MV-4-11 (cell line): ENCODE measurements at regions not wholly inside any gene's neighbourhood (a gene's known extent, or its start where the extent isn't known, plus 50 kb on each side); places are given as distances from the start of the nearest gene placed in this dataset.
A peak's percentile ranks its signal among the peaks of the same experiment; 100 is the strongest.
"Not testable (repeated sequence)": the region's sequence is repeated elsewhere in the genome, so short reads cannot be mapped to it uniquely, and the experiment has no call there.

Source experiments
- DNase-seq: peaks from one replicate; lab custom pipeline; 2025; lab: John Stamatoyannopoulos, UW

- DNase-seq, result not testable (repeated sequence)
These were observed 54.5 kb upstream of the UNC13C start for GRCh38 chr15:53923741-53924140.

- no peak for DNase-seq
These were observed 59.8 kb upstream of the UNC13C start for GRCh38 chr15:53918180-53919079.

DNA sequence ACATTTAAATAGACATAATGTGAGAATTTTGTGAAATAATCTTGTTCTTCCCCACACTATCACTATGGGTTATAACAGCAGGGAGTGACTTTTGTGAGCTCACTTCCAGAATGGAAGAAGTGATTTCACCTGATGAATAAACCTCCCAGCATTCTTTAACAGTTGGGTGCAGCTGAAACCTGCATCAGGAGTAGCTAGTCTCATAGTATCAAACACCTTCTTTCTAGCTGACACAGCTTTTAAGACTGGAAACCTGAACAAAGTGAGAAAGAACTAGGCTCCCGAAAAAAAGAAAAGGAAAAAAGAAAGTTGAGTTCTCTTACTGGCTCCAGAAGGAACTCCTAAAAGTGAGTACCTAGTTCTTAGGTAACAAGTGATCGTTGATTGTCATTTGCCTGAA lies 61.1 kb upstream of the UNC13C start:
- DNase-seq, result no peak

- no peak for DNase-seq
These were observed 66.8 kb upstream of the UNC13C start for GRCh38 chr15:53911431-53911830.

DNA sequence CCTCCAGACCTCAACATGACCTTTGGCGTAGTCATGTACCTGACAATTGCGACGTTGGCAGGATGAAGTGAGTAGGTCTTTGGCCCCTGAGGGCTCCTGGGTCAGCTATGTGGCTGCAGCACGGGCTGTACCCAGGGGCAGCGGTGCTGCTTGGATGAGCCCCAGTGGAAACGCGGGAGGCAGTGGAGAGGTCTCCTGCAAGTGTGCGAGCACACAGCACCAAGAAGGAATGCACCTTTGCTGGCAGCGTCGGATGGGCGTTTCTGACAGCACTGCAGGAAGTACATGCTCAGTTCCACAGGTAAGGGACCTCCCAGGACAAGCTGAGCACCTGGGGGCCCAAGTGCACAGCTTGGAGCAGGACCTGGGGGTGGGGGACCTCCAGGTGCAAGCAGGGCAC lies 67.4 kb upstream of the UNC13C start:
- DNase-seq, result no peak

- no peak for DNase-seq
These were observed 67.9 kb upstream of the UNC13C start for GRCh38 chr15:53910236-53910849.

DNA sequence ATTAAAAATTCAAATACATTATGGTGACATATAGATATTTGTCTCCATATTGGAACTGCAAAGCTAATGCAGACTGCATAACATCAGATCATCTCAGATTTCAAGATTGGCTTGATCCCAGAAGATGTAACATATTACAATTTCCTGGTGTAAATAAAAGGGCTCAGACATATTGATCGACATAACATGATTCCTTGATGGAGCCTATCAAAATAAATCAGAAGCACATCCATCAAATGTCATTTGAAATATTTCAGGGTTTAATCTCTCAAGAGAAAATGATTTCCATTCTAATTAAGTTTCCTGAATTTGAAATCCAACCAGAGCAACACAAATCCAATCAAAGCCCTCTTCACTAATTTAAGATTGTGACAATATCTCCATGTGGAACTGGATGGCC lies 75.1 kb upstream of the UNC13C start:
- no peak for DNase-seq

GRCh38 chr15:53893468-53893867 lies 84.8 kb upstream of the UNC13C start:
- not testable (repeated sequence) for DNase-seq

- not testable (repeated sequence) for DNase-seq
These were observed 86.4 kb upstream of the UNC13C start for GRCh38 chr15:53891862-53892261.

DNA sequence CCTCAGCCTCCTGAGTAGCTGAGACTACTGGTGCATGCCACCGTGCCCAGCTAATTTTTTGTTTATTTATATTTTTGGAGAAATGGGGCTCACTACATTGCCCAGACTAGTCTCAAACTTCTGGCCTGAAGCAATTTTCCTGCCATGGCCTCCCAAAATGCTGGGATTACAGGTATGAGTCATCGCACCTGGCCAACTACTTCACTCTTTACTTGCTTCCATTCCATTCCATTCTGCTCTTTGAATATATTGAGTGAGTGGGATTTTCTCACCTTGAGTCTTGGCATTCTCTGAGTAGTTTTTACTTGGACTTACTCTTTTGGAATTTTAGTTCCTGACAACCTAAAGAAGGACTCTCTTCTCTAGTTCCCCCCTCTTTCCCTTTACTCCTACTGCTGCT lies 93.8 kb upstream of the UNC13C start:
- no peak for DNase-seq

DNA sequence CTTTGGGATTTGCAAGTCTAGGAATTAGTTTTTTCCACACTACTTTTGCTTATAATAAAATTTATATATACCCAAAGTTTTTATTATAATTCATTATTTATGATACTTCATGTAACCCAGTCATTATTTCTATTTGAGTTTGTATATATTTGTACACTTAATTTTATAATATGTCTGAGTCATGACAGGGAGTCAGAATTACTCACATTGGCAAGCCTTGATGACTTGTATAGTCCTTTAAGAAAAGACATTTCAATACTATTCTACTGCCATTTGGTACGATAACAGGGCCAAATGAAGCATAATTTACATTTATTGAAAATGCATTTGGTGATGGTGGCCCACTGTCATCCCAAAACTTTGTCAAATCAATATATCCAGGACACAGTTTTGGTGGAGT lies 95.9 kb upstream of the UNC13C start:
- DNase-seq, result no peak

DNA sequence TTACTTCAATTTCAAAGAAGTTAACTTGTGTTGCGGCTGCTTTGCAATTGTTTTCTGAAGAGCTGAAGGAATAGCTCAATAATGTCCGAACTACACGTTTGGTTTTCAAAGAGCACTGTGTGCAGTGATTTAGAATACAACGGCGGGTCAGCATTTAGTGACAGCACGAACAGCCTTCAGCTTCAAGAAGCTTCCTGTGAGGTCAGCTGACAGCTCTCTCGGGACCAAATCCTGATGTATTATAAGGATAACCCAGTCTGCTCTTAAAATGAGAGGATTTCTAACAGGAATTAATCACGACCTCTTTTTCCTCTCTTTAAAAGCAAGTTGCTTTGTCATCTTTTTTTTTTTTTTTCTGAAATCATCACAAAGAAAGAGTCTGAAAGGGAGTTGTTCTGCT lies 97.9 kb upstream of the UNC13C start:
- DNase-seq, result no peak

DNA sequence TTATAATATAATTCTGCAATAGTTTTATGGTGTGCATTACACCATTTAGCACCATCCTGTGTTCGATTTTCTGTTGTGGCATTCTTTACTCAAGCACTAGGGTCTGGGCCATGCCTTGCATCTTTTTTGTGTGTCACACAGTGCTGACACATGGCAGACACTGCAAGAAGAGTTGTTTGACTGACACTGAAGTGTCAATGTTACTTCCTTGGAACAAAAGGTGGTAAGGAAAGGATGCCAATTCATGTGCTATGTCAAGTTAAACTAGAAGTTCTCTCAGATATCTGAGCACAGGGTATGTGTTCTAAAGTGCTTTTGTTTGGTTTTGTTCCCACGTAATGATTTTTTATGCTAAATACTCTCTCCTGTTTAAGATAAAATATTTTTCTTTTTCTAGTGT lies 102.5 kb upstream of the UNC13C start:
- DNase-seq, result no peak

DNA sequence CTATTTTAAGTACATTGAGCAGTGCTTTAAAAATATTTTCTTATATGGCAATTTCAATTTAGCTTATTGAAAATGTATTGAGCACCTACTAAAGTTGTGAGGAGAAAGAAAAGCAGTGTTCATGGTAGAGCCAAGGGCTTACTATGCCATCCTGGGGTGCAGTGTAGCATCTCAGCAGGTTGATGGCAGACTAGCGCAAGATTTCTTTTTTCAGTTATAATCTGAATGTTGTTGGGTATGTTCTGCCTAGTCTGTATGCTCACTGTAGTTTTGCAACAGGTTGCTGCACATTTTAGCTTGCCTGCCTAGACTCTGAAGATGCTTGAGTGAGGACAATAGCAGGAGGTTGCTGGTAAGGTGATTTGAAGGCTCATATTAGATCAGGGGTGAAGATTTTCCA lies 103.1 kb upstream of the UNC13C start:
- DNase-seq, result no peak

- DNase-seq, result peak; percentile 73
These were observed 105.8 kb upstream of the UNC13C start for GRCh38 chr15:53872410-53872809.

GRCh38 chr15:53869806-53870073 lies 108.5 kb upstream of the UNC13C start:
- no peak for DNase-seq

DNA sequence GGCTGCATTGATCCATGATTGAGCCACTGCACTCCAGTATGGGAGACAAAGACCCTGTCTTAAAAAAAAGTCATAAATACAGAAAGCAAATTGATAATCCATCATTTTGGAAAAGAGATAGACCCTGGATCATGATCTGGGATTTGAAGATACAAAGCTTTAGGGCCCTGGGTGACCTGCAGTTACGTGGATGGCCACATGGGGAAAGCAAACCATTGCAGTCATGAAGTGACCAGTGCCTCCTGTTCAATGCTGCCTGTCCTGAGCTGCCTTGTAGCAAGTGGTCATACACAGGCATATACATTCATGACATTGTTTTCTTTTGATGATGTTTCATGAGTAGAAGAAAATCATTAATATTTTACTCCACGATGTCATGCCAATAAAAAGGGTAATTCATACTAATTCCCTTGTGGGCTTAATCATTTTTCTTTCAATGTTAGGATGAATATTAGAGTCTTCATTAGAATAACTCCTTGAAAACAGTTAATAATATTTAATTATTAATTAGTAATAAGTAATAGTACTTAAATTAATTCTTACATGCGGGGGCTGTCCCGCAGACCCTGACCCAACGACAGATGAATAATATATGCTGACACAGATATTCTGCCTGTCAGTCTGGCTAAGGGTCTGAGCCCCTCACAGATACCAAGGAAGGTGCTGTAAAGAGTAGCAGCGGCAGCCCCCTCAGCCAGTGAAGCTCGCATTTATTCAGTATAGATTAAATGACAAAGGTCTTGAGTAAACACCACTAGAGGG lies 109.0 kb upstream of the UNC13C start:
- DNase-seq, result no peak

- no peak for DNase-seq
These were observed 102.9 kb upstream of the WDR72 start for GRCh38 chr15:53862386-53862785.

- no peak for DNase-seq
These were observed 102.3 kb upstream of the WDR72 start for GRCh38 chr15:53861792-53862191.

GRCh38 chr15:53851110-53851848 lies 91.8 kb upstream of the WDR72 start:
- no peak for DNase-seq

- DNase-seq, result no peak
These were observed 88.3 kb upstream of the WDR72 start for GRCh38 chr15:53847745-53848144.

DNA sequence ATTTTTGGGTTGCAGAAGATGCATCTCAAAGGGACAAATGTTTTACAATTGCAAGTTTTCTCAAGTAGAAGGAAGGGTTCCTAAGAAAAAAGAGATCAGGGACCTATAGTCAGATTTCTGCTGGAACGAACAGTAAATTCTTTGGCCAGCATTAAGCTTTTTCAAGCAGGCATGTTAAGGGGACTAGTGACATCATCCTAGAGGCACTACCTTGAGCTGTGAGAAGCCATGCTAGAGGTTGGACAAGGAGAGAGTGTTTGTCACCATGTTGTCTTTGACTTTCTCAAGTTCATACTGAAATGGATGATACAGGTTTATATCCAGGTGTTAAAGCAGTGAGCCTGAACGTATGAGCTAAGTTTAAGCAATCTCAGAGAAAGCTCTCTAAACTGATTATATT lies 85.2 kb upstream of the WDR72 start:
- DNase-seq, result no peak
